ENCODE measurements at regions not wholly inside any gene's neighbourhood (a gene's known extent, or its start where the extent isn't known, plus 50 kb on each side); places are given as distances from the start of the nearest gene placed in this dataset.

- in situ Hi-C loops (cut with HindIII; ENCODE audit: low pct_unique_long_range_greater_than_20kb, low sequenced_read_pairs) = no loop called here
- no peaks in the 10 kb centered on the region for H3K9me3 ChIP-seq (ENCODE audit: control insufficient read depth, insufficient read depth, low read depth, low read length)
- no peak overlapping the region for H3K27ac ChIP-seq (ENCODE audit: low read length)
- no peak for TF ChIP-seq SIN3A (IDR thresholded peaks at IDR 0.05; ENCODE audit: borderline replicate concordance, insufficient read depth, low read depth, low read length)
- TF ChIP-seq REST (IDR thresholded peaks at IDR 0.05; ENCODE audit: insufficient read depth in 1 of 2, low read depth in 2 of 2, low read length in 1 of 2) = no peak
- TF ChIP-seq CTCF (IDR thresholded peaks at IDR 0.05) = no peak
- TF ChIP-seq POLR2AphosphoS5 (IDR thresholded peaks at IDR 0.05; ENCODE audit: low read depth, low read length) = no peak
- ATAC-seq (no peak), DNase-seq (ENCODE audit: low read depth, low spot score) (no peak)
- ChIA-PET POLR2A (no interaction called here), CTCF (no interaction called here)
- no TSS peak for BruUV-seq (replicated peaks)
- intact Hi-C loops (cut with micrococcal nuclease; ENCODE audit: unreplicated experiment) = no loop called here
- no peaks in the 10 kb centered on the region for H3K27me3 ChIP-seq (ENCODE audit: control insufficient read depth, insufficient read depth, low read length)
- no peaks in the 10 kb centered on the region for H3K4me1 ChIP-seq (ENCODE audit: control insufficient read depth, insufficient read depth, low read length)
- H3K4me3 ChIP-seq (ENCODE audit: low read depth in 2 of 2, low read length in 2 of 2) = no peak overlapping the region
- H3K36me3 ChIP-seq (ENCODE audit: control insufficient read depth, insufficient read depth, low read length) = no peaks in the 10 kb centered on the region
Measured at GRCh38 chr3:74722211-74722610, 107.8 kb upstream of the CNTN3 start.

- H3K27ac ChIP-seq (ENCODE audit: low read length) = no peak overlapping the region
- no peak overlapping the region for H3K4me3 ChIP-seq (ENCODE audit: low read depth in 2 of 2, low read length in 2 of 2)
- H3K9me3 ChIP-seq (ENCODE audit: control insufficient read depth, insufficient read depth, low read depth, low read length) = no peaks in the 10 kb centered on the region
- no TSS peak for BruUV-seq (replicated peaks)
- POLR2A ChIA-PET = no interaction called here
- intact Hi-C loops (cut with micrococcal nuclease; ENCODE audit: unreplicated experiment) (no loop called here), in situ Hi-C loops (cut with HindIII; ENCODE audit: low pct_unique_long_range_greater_than_20kb, low sequenced_read_pairs) (no loop called here)
- H3K27me3 ChIP-seq (ENCODE audit: control insufficient read depth, insufficient read depth, low read length) = no peaks in the 10 kb centered on the region
- no peaks in the 10 kb centered on the region; the same call in 1 of the 2 replicates for H3K36me3 ChIP-seq (ENCODE audit: control insufficient read depth, insufficient read depth, low read length)
- TF ChIP-seq CTCF (IDR thresholded peaks at IDR 0.05) = no peak
- no peak for TF ChIP-seq TCF7L2 (IDR thresholded peaks at IDR 0.05; ENCODE audit: low read depth, low read length)
- no peak for TF ChIP-seq REST (IDR thresholded peaks at IDR 0.05; ENCODE audit: insufficient read depth in 1 of 2, low read depth in 2 of 2, low read length in 1 of 2)
- no peak for TF ChIP-seq SIN3A (IDR thresholded peaks at IDR 0.05; ENCODE audit: borderline replicate concordance, insufficient read depth, low read depth, low read length)
- TF ChIP-seq POLR2AphosphoS5 (IDR thresholded peaks at IDR 0.05; ENCODE audit: low read depth, low read length) = no peak
- CTCF ChIA-PET = no interaction called here
- H3K4me1 ChIP-seq (ENCODE audit: control insufficient read depth, insufficient read depth, low read length) = no peaks in the 10 kb centered on the region
- ATAC-seq = no peak
- DNase-seq (ENCODE audit: low read depth, low spot score) = no peak
Measured at GRCh38 chr3:74713977-74714376, 99.5 kb upstream of the CNTN3 start.

Measured in Panc1 (cell line).